Breast epithelium (tissue), 3 donors: ENCODE measurements at regions not wholly inside any gene's neighbourhood (a gene's known extent, or its start where the extent isn't known, plus 50 kb on each side); places are given as distances from the start of the nearest gene placed in this dataset.

Source experiments
- POLR2AphosphoS5 ChIP-seq, 3 donors: sonication (generic); formaldehyde crosslinking; IDR thresholded peaks; one replicate each; pipeline ENCODE4 v1.6.1; 2017; ENCODE audit warnings: antibody characterized with exemption in 3 of 3
- TF ChIP-seq, protein P1 (sequence below), 3 donors: fragments of 450-650 bp; IDR thresholded peaks; one replicate each; pipeline ENCODE4 v1.5.1; 2016 to 2017; ENCODE audit warnings: antibody characterized with exemption in 3 of 3, mild to moderate bottlenecking in 3 of 3, moderate library complexity in 3 of 3

DNA sequence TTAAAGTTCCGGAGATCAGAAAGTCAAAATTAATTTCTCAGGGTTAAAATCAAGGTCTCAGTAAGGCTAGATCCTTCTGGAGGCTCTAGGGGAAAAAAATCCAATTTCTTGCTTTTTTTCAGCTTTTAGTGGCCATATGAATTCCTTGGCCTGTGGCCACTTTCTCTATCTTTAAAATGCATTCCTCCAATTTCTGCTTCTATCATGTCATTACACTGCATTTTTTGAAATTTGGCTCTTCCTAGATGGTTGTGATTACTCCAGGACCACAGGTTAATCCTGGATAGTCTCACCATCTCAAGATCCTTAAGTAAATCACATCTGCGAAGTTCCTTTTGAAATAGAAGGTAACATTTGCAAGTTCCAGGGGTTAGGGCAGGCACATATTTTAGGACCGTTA lies 1294.9 kb upstream of the CITED2 start:
- no peak for TF ChIP-seq POLR2AphosphoS5 (IDR thresholded peaks at IDR 0.05)
- TF ChIP-seq, protein P1, sequence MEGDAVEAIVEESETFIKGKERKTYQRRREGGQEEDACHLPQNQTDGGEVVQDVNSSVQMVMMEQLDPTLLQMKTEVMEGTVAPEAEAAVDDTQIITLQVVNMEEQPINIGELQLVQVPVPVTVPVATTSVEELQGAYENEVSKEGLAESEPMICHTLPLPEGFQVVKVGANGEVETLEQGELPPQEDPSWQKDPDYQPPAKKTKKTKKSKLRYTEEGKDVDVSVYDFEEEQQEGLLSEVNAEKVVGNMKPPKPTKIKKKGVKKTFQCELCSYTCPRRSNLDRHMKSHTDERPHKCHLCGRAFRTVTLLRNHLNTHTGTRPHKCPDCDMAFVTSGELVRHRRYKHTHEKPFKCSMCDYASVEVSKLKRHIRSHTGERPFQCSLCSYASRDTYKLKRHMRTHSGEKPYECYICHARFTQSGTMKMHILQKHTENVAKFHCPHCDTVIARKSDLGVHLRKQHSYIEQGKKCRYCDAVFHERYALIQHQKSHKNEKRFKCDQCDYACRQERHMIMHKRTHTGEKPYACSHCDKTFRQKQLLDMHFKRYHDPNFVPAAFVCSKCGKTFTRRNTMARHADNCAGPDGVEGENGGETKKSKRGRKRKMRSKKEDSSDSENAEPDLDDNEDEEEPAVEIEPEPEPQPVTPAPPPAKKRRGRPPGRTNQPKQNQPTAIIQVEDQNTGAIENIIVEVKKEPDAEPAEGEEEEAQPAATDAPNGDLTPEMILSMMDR (IDR thresholded peaks at IDR 0.05), result no peak
